ENCODE measurements at regions not wholly inside any gene's neighbourhood (a gene's known extent, or its start where the extent isn't known, plus 50 kb on each side); places are given as distances from the start of the nearest gene placed in this dataset.

GRCh38 chrX:65045001-65045400 lies 68.8 kb upstream of the ZC4H2 start:
- Histone ChIP-seq H3K9ac (ENCODE audit: insufficient read depth, low read length, poor library complexity, severe bottlenecking) (no peak overlapping the region), H3K79me2 (ENCODE audit: insufficient read depth, low read length) (no peaks in the 10 kb centered on the region), H4K20me1 (ENCODE audit: insufficient read depth, low read length) (no peaks in the 10 kb centered on the region), H3K27me3 (ENCODE audit: control insufficient read depth in 2 of 2, insufficient read depth in 2 of 2, low read length in 2 of 2) (no peaks in the 10 kb centered on the region), H3K4me1 (ENCODE audit: control insufficient read depth in 1 of 2, insufficient read depth in 2 of 2, low read length in 2 of 2) (no peaks in the 10 kb centered on the region), H3K27ac (ENCODE audit: low read depth in 1 of 2, low read length in 2 of 2) (no peak overlapping the region), H2AFZ (ENCODE audit: insufficient read depth, low read depth, low read length, poor library complexity, severe bottlenecking) (no peak overlapping the region), H3K9me3 (replicated peaks in 1 of 2; ENCODE audit: control insufficient read depth in 1 of 2, insufficient read depth in 1 of 2, low read length in 2 of 2) (no peaks in the 10 kb centered on the region), H3K4me2 (replicated peaks; ENCODE audit: extremely low read depth, low read length, poor library complexity, severe bottlenecking) (no peak overlapping the region), H3K4me3 (replicated peaks in 1 of 3; ENCODE audit: low read depth in 2 of 3, low read length in 3 of 3) (no peak overlapping the region), H3K36me3 (replicated peaks in 1 of 2; ENCODE audit: control insufficient read depth in 1 of 2, insufficient read depth in 2 of 2, low read length in 2 of 2) (no peaks in the 10 kb centered on the region)
- Mint-ChIP-seq H3K27ac (no peak overlapping the region), H3K4me1 (no peaks in the 10 kb centered on the region), H3K36me3 (no peaks in the 10 kb centered on the region), H3K9me3 (peaks cover 0 to 7% (median 3%) of the 10 kb centered on the region in 7 donors), H3K4me3 (no peak overlapping the region), H3K27me3 (ENCODE audit: low read depth in 3 of 3) (no peaks in the 10 kb centered on the region)
- no CpG with 5 or more reads among the region's 3 CpGs for WGBS (ENCODE audit: insufficient coverage)
- TF ChIP-seq CTCF (IDR thresholded peaks at IDR 0.05) = no peak
- no peak for DNase-seq
- intact Hi-C loops (cut with micrococcal nuclease) = no loop called here

- intact Hi-C loops (cut with micrococcal nuclease) = no loop called here
- no peaks in the 10 kb centered on the region for H3K36me3 Mint-ChIP-seq
- Histone ChIP-seq H3K79me2 (ENCODE audit: insufficient read depth, low read length) (no peaks in the 10 kb centered on the region), H4K20me1 (ENCODE audit: insufficient read depth, low read length) (no peaks in the 10 kb centered on the region), H3K36me3 (replicated peaks in 1 of 2; ENCODE audit: control insufficient read depth in 1 of 2, insufficient read depth in 2 of 2, low read length in 2 of 2) (no peaks in the 10 kb centered on the region), H3K9me3 (replicated peaks in 1 of 2; ENCODE audit: control insufficient read depth in 1 of 2, insufficient read depth in 1 of 2, low read length in 2 of 2) (no peaks in the 10 kb centered on the region), H3K4me3 (replicated peaks in 1 of 3; ENCODE audit: low read depth in 2 of 3, low read length in 3 of 3) (peak overlapping the region; percentile 19 to 71 (median 31)), H3K4me2 (replicated peaks; ENCODE audit: extremely low read depth, low read length, poor library complexity, severe bottlenecking) (peak overlapping the region; percentile 73), H3K27me3 (ENCODE audit: control insufficient read depth in 2 of 2, insufficient read depth in 2 of 2, low read length in 2 of 2) (peaks cover 2% of the 10 kb centered on the region in 2 donors), H2AFZ (ENCODE audit: insufficient read depth, low read depth, low read length, poor library complexity, severe bottlenecking) (peak overlapping the region; percentile 76), H3K27ac (ENCODE audit: low read depth in 1 of 2, low read length in 2 of 2) (no peak overlapping the region), H3K9ac (ENCODE audit: insufficient read depth, low read length, poor library complexity, severe bottlenecking) (peak overlapping the region; percentile 46), H3K4me1 (ENCODE audit: control insufficient read depth in 1 of 2, insufficient read depth in 2 of 2, low read length in 2 of 2) (peaks cover 0 to 8% of the 10 kb centered on the region in 2 donors)
- peaks cover 4 to 6% (median 6%) of the 10 kb centered on the region in 3 donors for H3K27me3 Mint-ChIP-seq (ENCODE audit: low read depth in 3 of 3)
- peak overlapping the region; percentile 70 to 88 for H3K4me3 Mint-ChIP-seq
- no peak overlapping the region for H3K27ac Mint-ChIP-seq
- H3K9me3 Mint-ChIP-seq = peaks cover 0 to 4% (median 0%) of the 10 kb centered on the region in 7 donors
- H3K4me1 Mint-ChIP-seq = peaks cover 11% of the 10 kb centered on the region
- WGBS (ENCODE audit: insufficient coverage) = 2% methylated on average over 8 of the region's 15 CpGs
- no peak for TF ChIP-seq CTCF (IDR thresholded peaks at IDR 0.05)
- no peak for DNase-seq
Measured at GRCh38 chrX:65035446-65035770, 59.2 kb upstream of the ZC4H2 start.

Measured in CD14-positive monocyte (primary cell).